Right lobe of liver (tissue), 6 donors: ENCODE measurements at regions not wholly inside any gene's neighbourhood (a gene's known extent, or its start where the extent isn't known, plus 50 kb on each side); places are given as distances from the start of the nearest gene placed in this dataset.

Source experiments
- ATAC-seq, 4 donors: fragments of 200-7000 bp; cut with Tn5 transposase; one replicate each; pipeline ENCODE4 v1.9.1; 2020; ENCODE audit warnings: mild to moderate bottlenecking in 4 of 4, moderate library complexity in 4 of 4
- DNase-seq, 3 donors: peaks; one replicate each; pipeline ENCODE4 v3.0.0-alpha.2; 2020
- H3K27ac ChIP-seq, 3 donors: fragments of 200-600 bp; one replicate each; pipeline ENCODE4 v1.8.0; 2022
- H3K27me3 ChIP-seq, 2 donors: fragments of 200-600 bp; one replicate each; pipeline ENCODE4 v1.8.0; 2022
- H3K36me3 ChIP-seq, 4 donors: fragments of 200-600 bp; sonication (generic) in 1 of 4; one replicate each; pipeline versions ENCODE4 v1.5.1 to v1.8.0; 2017 to 2022; ENCODE audit warnings: control low read depth in 1 of 4
- H3K4me1 ChIP-seq, 4 donors: fragments of 200-600 bp; sonication (generic) in 1 of 4; one replicate each; pipeline versions ENCODE4 v1.5.1 to v1.8.0; 2017 to 2022; ENCODE audit warnings: control low read depth in 1 of 4
- H3K4me3 ChIP-seq, 3 donors: fragments of 200-600 bp; one replicate each; pipeline ENCODE4 v1.8.0; 2022
- H3K9me3 ChIP-seq, 4 donors: fragments of 200-600 bp; sonication (generic) in 1 of 4; one replicate each; pipeline versions ENCODE4 v1.5.1 to v1.8.0; 2017 to 2022; ENCODE audit warnings: control low read depth in 1 of 4
- POLR2A ChIP-seq: fragments of 450-650 bp; IDR thresholded peaks from one replicate; pipeline ENCODE4 v1.6.1; 2017; ENCODE audit warnings: antibody characterized with exemption, mild to moderate bottlenecking
- WGBS: methylation state at CpG from one replicate; pipeline ENCODE4 v1.1.6; 2018; ENCODE audit warnings: low coverage, low lambda C conversion rate; ENCODE audit not compliant: insufficient coverage; ENCODE audit errors: missing lambda C conversion rate; 5-methylcytosine and 5-hydroxymethylcytosine counted together
- intact Hi-C, 2 donors: fragments of 100-400 bp; cut with DNase I; formaldehyde crosslinking; loops; one replicate each; pipeline versions ENCODE4 v1.11.2 to v1.14.1; 2022
- TF ChIP-seq, protein P1 (sequence below), 4 donors: fragments of 200-600 bp in 3 of 4; fragments of 450-650 bp in 1 of 4; IDR thresholded peaks; one replicate each; pipeline versions ENCODE4 v1.5.1 to v1.8.0; 2016 to 2022; ENCODE audit warnings: antibody characterized with exemption in 4 of 4, mild to moderate bottlenecking in 2 of 4
- donor health status: DM: no; HTN: yes; CAD: no.
- donor health status: DM: no; HTN: no; CAD: no.
- donor health status: DM: no; HTN: no; CAD: no.
- donor health status: DM: no; HTN: yes; CAD: no.
- donor health status: DM: no; HTN: yes; CAD: no.

DNA sequence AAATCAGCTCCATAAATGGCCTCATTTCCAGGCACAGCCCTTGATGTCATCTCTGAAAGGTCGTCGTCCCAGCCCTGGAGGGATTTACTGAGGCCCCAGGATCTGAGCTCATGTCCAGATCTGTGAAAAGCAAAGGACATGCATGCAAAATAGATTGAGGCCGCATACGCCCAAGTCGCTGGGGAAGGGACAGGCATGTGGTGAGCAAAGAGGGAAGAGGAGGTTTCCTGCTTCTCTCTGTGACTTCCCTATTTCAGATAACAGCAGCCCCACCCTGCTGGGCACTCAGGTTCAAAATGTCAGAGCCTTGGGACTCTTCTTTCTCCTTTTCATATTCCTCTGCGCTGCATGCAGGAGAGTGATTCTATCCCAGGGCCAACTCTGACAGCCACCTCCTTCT, 197.2 kb downstream of the ADSS2 start:
- Histone ChIP-seq H3K27ac (no peak overlapping the region), H3K4me1 (no peaks in the 10 kb centered on the region), H3K9me3 (no peaks in the 10 kb centered on the region), H3K27me3 (no peaks in the 10 kb centered on the region), H3K36me3 (no peaks in the 10 kb centered on the region), H3K4me3 (no peak overlapping the region)
- intact Hi-C loops, result no loop called here
- WGBS, result 34% methylated on average over 4 of the region's 6 CpGs
- TF ChIP-seq, protein P1, sequence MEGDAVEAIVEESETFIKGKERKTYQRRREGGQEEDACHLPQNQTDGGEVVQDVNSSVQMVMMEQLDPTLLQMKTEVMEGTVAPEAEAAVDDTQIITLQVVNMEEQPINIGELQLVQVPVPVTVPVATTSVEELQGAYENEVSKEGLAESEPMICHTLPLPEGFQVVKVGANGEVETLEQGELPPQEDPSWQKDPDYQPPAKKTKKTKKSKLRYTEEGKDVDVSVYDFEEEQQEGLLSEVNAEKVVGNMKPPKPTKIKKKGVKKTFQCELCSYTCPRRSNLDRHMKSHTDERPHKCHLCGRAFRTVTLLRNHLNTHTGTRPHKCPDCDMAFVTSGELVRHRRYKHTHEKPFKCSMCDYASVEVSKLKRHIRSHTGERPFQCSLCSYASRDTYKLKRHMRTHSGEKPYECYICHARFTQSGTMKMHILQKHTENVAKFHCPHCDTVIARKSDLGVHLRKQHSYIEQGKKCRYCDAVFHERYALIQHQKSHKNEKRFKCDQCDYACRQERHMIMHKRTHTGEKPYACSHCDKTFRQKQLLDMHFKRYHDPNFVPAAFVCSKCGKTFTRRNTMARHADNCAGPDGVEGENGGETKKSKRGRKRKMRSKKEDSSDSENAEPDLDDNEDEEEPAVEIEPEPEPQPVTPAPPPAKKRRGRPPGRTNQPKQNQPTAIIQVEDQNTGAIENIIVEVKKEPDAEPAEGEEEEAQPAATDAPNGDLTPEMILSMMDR (IDR thresholded peaks at IDR 0.05), result no peak
- no peak for TF ChIP-seq POLR2A
- ATAC-seq (peak; percentile 66 to 90 (median 77)), DNase-seq (peak in 2 of 3 donors; percentile 37 to 66)

- DNase-seq (no peak), ATAC-seq (no peak)
- Histone ChIP-seq H3K36me3 (no peaks in the 10 kb centered on the region), H3K9me3 (no peaks in the 10 kb centered on the region), H3K27me3 (no peaks in the 10 kb centered on the region), H3K4me1 (no peaks in the 10 kb centered on the region), H3K27ac (no peak overlapping the region), H3K4me3 (no peak overlapping the region)
- no peak for TF ChIP-seq POLR2A
- TF ChIP-seq, protein P1 (IDR thresholded peaks at IDR 0.05), result no peak
- intact Hi-C loops, result no loop called here
- WGBS, result 80% methylated on average over 5 of the region's 5 CpGs
Observed at GRCh38 chr1:244255426-244255965, 196.2 kb downstream of the ADSS2 start.

GRCh38 chr1:244256086-244256676, 195.5 kb downstream of the ADSS2 start:
- DNase-seq, result no peak
- H3K4me1 ChIP-seq, result no peaks in the 10 kb centered on the region
- no peak for ATAC-seq
- no peaks in the 10 kb centered on the region for H3K9me3 ChIP-seq
- no peaks in the 10 kb centered on the region for H3K36me3 ChIP-seq
- H3K27ac ChIP-seq, result no peak overlapping the region
- TF ChIP-seq POLR2A, result no peak
- 79% methylated on average over 13 of the region's 13 CpGs for WGBS
- H3K4me3 ChIP-seq, result no peak overlapping the region
- no peaks in the 10 kb centered on the region for H3K27me3 ChIP-seq
- intact Hi-C loops, result no loop called here

- intact Hi-C loops, result loop anchor here in 1 of 2 donors (10.0 kb wide), 1 partner anchor 559 kb away; no protein-coding TSS in a partner anchor
- no peaks in the 10 kb centered on the region for H3K36me3 ChIP-seq
- H3K9me3 ChIP-seq, result no peaks in the 10 kb centered on the region
- H3K4me1 ChIP-seq, result no peaks in the 10 kb centered on the region
- no peaks in the 10 kb centered on the region for H3K27me3 ChIP-seq
- 60% methylated on average over 3 of the region's 3 CpGs for WGBS
- no peak overlapping the region for H3K4me3 ChIP-seq
- TF ChIP-seq POLR2A, result no peak
- TF ChIP-seq, protein P1 (IDR thresholded peaks at IDR 0.05), result no peak
- ATAC-seq, result no peak
- no peak overlapping the region for H3K27ac ChIP-seq
- DNase-seq, result no peak
Observed at GRCh38 chr1:244264163-244264562, 187.5 kb downstream of the ADSS2 start.

DNA sequence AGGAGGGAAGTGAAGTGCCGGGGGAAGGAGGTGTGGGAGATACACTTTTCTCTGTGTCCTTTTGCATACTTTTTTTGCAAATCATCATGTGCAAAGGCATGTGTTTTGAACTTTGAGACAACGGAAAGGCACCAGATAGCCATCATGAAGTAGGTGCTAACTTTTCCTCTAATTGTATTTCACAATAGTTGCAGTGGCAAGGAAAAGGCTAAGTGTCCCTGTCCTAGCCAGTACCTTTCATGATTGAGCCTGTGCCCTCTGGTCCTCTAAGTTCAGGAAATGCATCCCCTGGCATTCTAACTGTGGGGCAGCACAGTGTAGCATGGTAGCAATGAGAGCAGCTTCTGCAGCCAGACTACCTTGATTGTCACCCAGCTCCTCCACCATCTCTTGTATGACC, 186.2 kb downstream of the ADSS2 start:
- Histone ChIP-seq H3K36me3 (no peaks in the 10 kb centered on the region), H3K4me1 (no peaks in the 10 kb centered on the region), H3K4me3 (no peak overlapping the region), H3K27ac (no peak overlapping the region), H3K9me3 (no peaks in the 10 kb centered on the region), H3K27me3 (no peaks in the 10 kb centered on the region)
- 78% methylated on average over 2 of the region's 2 CpGs for WGBS
- DNase-seq (no peak), ATAC-seq (no peak)
- intact Hi-C loops, result loop anchor here in 1 of 2 donors (10.0 kb wide), 1 partner anchor 561 kb away; no protein-coding TSS in a partner anchor
- TF ChIP-seq, protein P1 (IDR thresholded peaks at IDR 0.05), result no peak
- no peak for TF ChIP-seq POLR2A
